ENCODE measurements at regions not wholly inside any gene's neighbourhood (a gene's known extent, or its start where the extent isn't known, plus 50 kb on each side); places are given as distances from the start of the nearest gene placed in this dataset.

DNA sequence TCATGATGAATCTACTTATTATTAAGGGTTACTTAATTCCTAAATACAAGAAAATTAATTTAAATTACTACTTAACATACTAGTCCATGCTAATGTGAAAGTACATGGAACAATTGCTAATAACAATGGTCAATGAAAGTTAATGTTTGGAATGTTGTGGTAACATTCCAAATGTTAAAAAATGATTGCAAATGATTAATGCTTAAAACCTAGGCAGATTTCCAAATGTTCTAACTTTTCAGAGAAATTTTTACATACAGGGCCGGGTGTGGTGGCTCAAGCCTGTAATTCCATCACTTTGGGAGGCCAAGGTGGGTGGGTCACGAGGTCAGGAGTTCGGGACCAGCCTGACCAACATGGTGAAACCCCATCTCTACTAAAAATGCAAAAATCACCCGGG, 1851.3 kb upstream of the PCDH7 start:
- TF ChIP-seq, protein P1, sequence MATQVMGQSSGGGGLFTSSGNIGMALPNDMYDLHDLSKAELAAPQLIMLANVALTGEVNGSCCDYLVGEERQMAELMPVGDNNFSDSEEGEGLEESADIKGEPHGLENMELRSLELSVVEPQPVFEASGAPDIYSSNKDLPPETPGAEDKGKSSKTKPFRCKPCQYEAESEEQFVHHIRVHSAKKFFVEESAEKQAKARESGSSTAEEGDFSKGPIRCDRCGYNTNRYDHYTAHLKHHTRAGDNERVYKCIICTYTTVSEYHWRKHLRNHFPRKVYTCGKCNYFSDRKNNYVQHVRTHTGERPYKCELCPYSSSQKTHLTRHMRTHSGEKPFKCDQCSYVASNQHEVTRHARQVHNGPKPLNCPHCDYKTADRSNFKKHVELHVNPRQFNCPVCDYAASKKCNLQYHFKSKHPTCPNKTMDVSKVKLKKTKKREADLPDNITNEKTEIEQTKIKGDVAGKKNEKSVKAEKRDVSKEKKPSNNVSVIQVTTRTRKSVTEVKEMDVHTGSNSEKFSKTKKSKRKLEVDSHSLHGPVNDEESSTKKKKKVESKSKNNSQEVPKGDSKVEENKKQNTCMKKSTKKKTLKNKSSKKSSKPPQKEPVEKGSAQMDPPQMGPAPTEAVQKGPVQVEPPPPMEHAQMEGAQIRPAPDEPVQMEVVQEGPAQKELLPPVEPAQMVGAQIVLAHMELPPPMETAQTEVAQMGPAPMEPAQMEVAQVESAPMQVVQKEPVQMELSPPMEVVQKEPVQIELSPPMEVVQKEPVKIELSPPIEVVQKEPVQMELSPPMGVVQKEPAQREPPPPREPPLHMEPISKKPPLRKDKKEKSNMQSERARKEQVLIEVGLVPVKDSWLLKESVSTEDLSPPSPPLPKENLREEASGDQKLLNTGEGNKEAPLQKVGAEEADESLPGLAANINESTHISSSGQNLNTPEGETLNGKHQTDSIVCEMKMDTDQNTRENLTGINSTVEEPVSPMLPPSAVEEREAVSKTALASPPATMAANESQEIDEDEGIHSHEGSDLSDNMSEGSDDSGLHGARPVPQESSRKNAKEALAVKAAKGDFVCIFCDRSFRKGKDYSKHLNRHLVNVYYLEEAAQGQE (IDR thresholded peaks at IDR 0.05; ENCODE audit: insufficient replicate concordance, low read depth), result no peak
- TF ChIP-seq, protein P2, sequence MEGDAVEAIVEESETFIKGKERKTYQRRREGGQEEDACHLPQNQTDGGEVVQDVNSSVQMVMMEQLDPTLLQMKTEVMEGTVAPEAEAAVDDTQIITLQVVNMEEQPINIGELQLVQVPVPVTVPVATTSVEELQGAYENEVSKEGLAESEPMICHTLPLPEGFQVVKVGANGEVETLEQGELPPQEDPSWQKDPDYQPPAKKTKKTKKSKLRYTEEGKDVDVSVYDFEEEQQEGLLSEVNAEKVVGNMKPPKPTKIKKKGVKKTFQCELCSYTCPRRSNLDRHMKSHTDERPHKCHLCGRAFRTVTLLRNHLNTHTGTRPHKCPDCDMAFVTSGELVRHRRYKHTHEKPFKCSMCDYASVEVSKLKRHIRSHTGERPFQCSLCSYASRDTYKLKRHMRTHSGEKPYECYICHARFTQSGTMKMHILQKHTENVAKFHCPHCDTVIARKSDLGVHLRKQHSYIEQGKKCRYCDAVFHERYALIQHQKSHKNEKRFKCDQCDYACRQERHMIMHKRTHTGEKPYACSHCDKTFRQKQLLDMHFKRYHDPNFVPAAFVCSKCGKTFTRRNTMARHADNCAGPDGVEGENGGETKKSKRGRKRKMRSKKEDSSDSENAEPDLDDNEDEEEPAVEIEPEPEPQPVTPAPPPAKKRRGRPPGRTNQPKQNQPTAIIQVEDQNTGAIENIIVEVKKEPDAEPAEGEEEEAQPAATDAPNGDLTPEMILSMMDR (IDR thresholded peaks at IDR 0.05; ENCODE audit: insufficient read depth, low read length), result no peak
- TF ChIP-seq POLR2AphosphoS5 (IDR thresholded peaks at IDR 0.05; ENCODE audit: low read depth) (no peak), SPI1 (IDR thresholded peaks at IDR 0.05; ENCODE audit: borderline replicate concordance, low read depth) (no peak)

Measured in HL-60 (cell line).